T-helper 1 cell treated with Interleukin-12 subunit alpha and Interleukin-12 subunit beta and Interleukin-4 antibody, amounts not matched to agents 30 μg/mL and 1 μg/mL, for 36 hours (primary cell): ENCODE measurements at regions not wholly inside any gene's neighbourhood (a gene's known extent, or its start where the extent isn't known, plus 50 kb on each side); places are given as distances from the start of the nearest gene placed in this dataset.

Experiments
- H3K27ac Mint-ChIP-seq: one replicate; pipeline ENCODE4 v1.8.0; 2021; ENCODE audit warnings: mild to moderate bottlenecking, mixed read lengths
- H3K27me3 Mint-ChIP-seq: one replicate; pipeline ENCODE4 v1.8.0; 2021; ENCODE audit warnings: low read depth, mixed read lengths
- H3K36me3 Mint-ChIP-seq: one replicate; pipeline ENCODE4 v1.8.0; 2021; ENCODE audit warnings: low read depth, mixed read lengths
- H3K4me1 Mint-ChIP-seq: one replicate; pipeline ENCODE4 v1.8.0; 2021; ENCODE audit warnings: low read depth, mixed read lengths
- H3K4me3 Mint-ChIP-seq: one replicate; pipeline ENCODE4 v1.8.0; 2021; ENCODE audit warnings: mild to moderate bottlenecking, moderate library complexity, mixed read lengths
- H3K9me3 Mint-ChIP-seq: one replicate; pipeline ENCODE4 v1.8.0; 2021; ENCODE audit warnings: mixed read lengths

GRCh38 chr13:33968520-33969507, 150.9 kb downstream of the RFC3 start:
- H3K27me3 Mint-ChIP-seq = no peaks in the 10 kb centered on the region
- H3K36me3 Mint-ChIP-seq = no peaks in the 10 kb centered on the region
- no peaks in the 10 kb centered on the region for H3K4me1 Mint-ChIP-seq
- H3K27ac Mint-ChIP-seq = no peak overlapping the region
- H3K4me3 Mint-ChIP-seq = no peak overlapping the region
- H3K9me3 Mint-ChIP-seq = peaks cover 4% of the 10 kb centered on the region

- no peak overlapping the region for H3K27ac Mint-ChIP-seq
- no peaks in the 10 kb centered on the region for H3K27me3 Mint-ChIP-seq
- no peaks in the 10 kb centered on the region for H3K4me1 Mint-ChIP-seq
- no peaks in the 10 kb centered on the region for H3K36me3 Mint-ChIP-seq
- no peak overlapping the region for H3K4me3 Mint-ChIP-seq
- peaks cover 4% of the 10 kb centered on the region for H3K9me3 Mint-ChIP-seq
Observed at GRCh38 chr13:33970746-33971561, 153.0 kb downstream of the RFC3 start.

- Mint-ChIP-seq H3K4me1 (no peaks in the 10 kb centered on the region), H3K27me3 (no peaks in the 10 kb centered on the region), H3K27ac (no peak overlapping the region), H3K4me3 (no peak overlapping the region), H3K36me3 (no peaks in the 10 kb centered on the region), H3K9me3 (peaks cover 4% of the 10 kb centered on the region)
Observed at GRCh38 chr13:33971562-33971819, 153.5 kb downstream of the RFC3 start.

- Mint-ChIP-seq H3K4me1 (no peaks in the 10 kb centered on the region), H3K4me3 (no peak overlapping the region), H3K9me3 (peaks cover 4% of the 10 kb centered on the region), H3K27me3 (no peaks in the 10 kb centered on the region), H3K36me3 (no peaks in the 10 kb centered on the region), H3K27ac (no peak overlapping the region)
Observed at GRCh38 chr13:33973194-33973593, 155.2 kb downstream of the RFC3 start.

GRCh38 chr13:33976965-33977364, 159.0 kb downstream of the RFC3 start:
- Mint-ChIP-seq H3K27me3 (no peaks in the 10 kb centered on the region), H3K4me1 (no peaks in the 10 kb centered on the region), H3K9me3 (peaks cover 2% of the 10 kb centered on the region), H3K36me3 (no peaks in the 10 kb centered on the region), H3K4me3 (no peak overlapping the region), H3K27ac (no peak overlapping the region)

- no peak overlapping the region for H3K27ac Mint-ChIP-seq
- no peaks in the 10 kb centered on the region for H3K27me3 Mint-ChIP-seq
- H3K4me1 Mint-ChIP-seq = no peaks in the 10 kb centered on the region
- H3K4me3 Mint-ChIP-seq = no peak overlapping the region
- peaks cover 3% of the 10 kb centered on the region for H3K9me3 Mint-ChIP-seq
- H3K36me3 Mint-ChIP-seq = no peaks in the 10 kb centered on the region
Observed at GRCh38 chr13:33978653-33979052, 160.7 kb downstream of the RFC3 start.

GRCh38 chr13:33992881-33993336, 175.0 kb downstream of the RFC3 start:
- peaks cover 3% of the 10 kb centered on the region for H3K9me3 Mint-ChIP-seq
- no peaks in the 10 kb centered on the region for H3K27me3 Mint-ChIP-seq
- H3K36me3 Mint-ChIP-seq = no peaks in the 10 kb centered on the region
- H3K4me3 Mint-ChIP-seq = no peak overlapping the region
- no peaks in the 10 kb centered on the region for H3K4me1 Mint-ChIP-seq
- no peak overlapping the region for H3K27ac Mint-ChIP-seq

- Mint-ChIP-seq H3K4me1 (no peaks in the 10 kb centered on the region), H3K4me3 (no peak overlapping the region)
Observed at GRCh38 chr13:33994198-33994597, 176.2 kb downstream of the RFC3 start.

GRCh38 chr13:33994826-33995502, 177.0 kb downstream of the RFC3 start:
- Mint-ChIP-seq H3K4me1 (no peaks in the 10 kb centered on the region), H3K4me3 (no peak overlapping the region)

More at GRCh38 chr13:33994198-33994597, 176.2 kb downstream of the RFC3 start:
- Mint-ChIP-seq H3K36me3 (no peaks in the 10 kb centered on the region), H3K9me3 (peaks cover 3% of the 10 kb centered on the region), H3K27ac (no peak overlapping the region), H3K27me3 (no peaks in the 10 kb centered on the region)

GRCh38 chr13:33996636-33997035, 178.7 kb downstream of the RFC3 start:
- Mint-ChIP-seq H3K36me3 (no peaks in the 10 kb centered on the region), H3K4me3 (no peak overlapping the region), H3K9me3 (peaks cover 3% of the 10 kb centered on the region), H3K27me3 (no peaks in the 10 kb centered on the region), H3K27ac (no peak overlapping the region), H3K4me1 (no peaks in the 10 kb centered on the region)

More at GRCh38 chr13:33994826-33995502, 177.0 kb downstream of the RFC3 start:
- no peaks in the 10 kb centered on the region for H3K27me3 Mint-ChIP-seq
- H3K36me3 Mint-ChIP-seq = no peaks in the 10 kb centered on the region
- peaks cover 3% of the 10 kb centered on the region for H3K9me3 Mint-ChIP-seq
- H3K27ac Mint-ChIP-seq = no peak overlapping the region

- Mint-ChIP-seq H3K4me3 (no peak overlapping the region), H3K27ac (no peak overlapping the region), H3K9me3 (peaks cover 3% of the 10 kb centered on the region), H3K4me1 (no peaks in the 10 kb centered on the region), H3K27me3 (no peaks in the 10 kb centered on the region), H3K36me3 (no peaks in the 10 kb centered on the region)
Observed at GRCh38 chr13:33997574-33997973, 179.6 kb downstream of the RFC3 start.

GRCh38 chr13:33999811-34000605, 182.1 kb downstream of the RFC3 start:
- no peak overlapping the region for H3K27ac Mint-ChIP-seq
- H3K4me1 Mint-ChIP-seq = no peaks in the 10 kb centered on the region
- H3K36me3 Mint-ChIP-seq = no peaks in the 10 kb centered on the region
- H3K27me3 Mint-ChIP-seq = no peaks in the 10 kb centered on the region
- H3K4me3 Mint-ChIP-seq = no peak overlapping the region
- no peaks in the 10 kb centered on the region for H3K9me3 Mint-ChIP-seq

- no peak overlapping the region for H3K4me3 Mint-ChIP-seq
- no peaks in the 10 kb centered on the region for H3K27me3 Mint-ChIP-seq
- no peaks in the 10 kb centered on the region for H3K4me1 Mint-ChIP-seq
- no peak overlapping the region for H3K27ac Mint-ChIP-seq
- H3K9me3 Mint-ChIP-seq = no peaks in the 10 kb centered on the region
- H3K36me3 Mint-ChIP-seq = no peaks in the 10 kb centered on the region
Observed at GRCh38 chr13:34000955-34001354, 183.0 kb downstream of the RFC3 start.

- Mint-ChIP-seq H3K4me3 (no peak overlapping the region), H3K4me1 (no peaks in the 10 kb centered on the region), H3K36me3 (no peaks in the 10 kb centered on the region), H3K27ac (no peak overlapping the region), H3K9me3 (no peaks in the 10 kb centered on the region), H3K27me3 (no peaks in the 10 kb centered on the region)
Observed at GRCh38 chr13:34001389-34001788, 183.4 kb downstream of the RFC3 start.
